ENCODE measurements at regions not wholly inside any gene's neighbourhood (a gene's known extent, or its start where the extent isn't known, plus 50 kb on each side); places are given as distances from the start of the nearest gene placed in this dataset.

DNA sequence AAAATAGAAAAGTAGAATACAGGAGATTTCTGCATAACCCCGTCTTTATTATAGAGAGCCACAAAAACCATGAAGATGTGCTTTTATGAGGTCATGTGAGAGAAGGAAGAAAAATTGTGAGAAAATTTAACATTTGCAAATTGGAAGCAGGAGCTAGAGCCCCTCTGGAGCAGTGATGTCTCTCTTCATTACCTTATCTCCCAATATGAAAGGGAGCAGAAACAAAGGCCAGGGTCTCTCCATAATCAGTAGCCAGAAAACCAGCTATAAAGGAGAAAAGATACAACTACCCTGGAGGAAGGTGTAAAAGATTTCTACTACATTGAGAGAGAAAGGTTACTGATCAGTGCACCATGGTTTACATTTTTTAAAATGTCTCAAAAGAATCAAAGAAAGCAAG, 53.2 kb upstream of the ITGA1 start:
- DNase-seq, result no peak

DNA sequence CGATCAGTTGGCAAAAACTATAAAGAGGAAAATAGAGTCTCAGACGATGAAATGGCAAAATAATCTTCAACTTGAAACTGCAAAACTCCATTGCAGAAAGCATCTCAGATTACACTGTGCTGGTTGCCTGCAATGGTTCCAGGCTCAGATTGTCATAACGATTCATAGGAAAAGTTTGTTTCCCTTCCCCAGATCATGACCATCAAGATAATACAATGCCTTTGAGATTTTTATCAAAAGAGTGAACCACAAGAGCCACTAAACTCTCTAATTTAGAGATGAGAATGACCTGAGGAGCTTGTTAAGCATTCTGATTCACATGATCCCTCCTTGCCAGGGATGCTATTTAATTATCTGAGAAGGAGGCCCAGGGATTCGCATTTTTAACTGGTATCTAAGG, 52.6 kb upstream of the ITGA1 start:
- DNase-seq, result no peak
